GM21515 (cell line): ENCODE measurements at regions not wholly inside any gene's neighbourhood (a gene's known extent, or its start where the extent isn't known, plus 50 kb on each side); places are given as distances from the start of the nearest gene placed in this dataset.
A peak's percentile ranks its signal among the peaks of the same experiment; 100 is the strongest.

ENCODE experiments used
- ATAC-seq: cut with Tn5 transposase; IDR thresholded peaks from one replicate; pipeline ENCODE4 v1.9.1; 2021; ENCODE audit not compliant: unreplicated experiment

- ATAC-seq: no peak
Measured at GRCh38 chr6:51382847-51383246, 564.2 kb downstream of the TFAP2B start.

DNA sequence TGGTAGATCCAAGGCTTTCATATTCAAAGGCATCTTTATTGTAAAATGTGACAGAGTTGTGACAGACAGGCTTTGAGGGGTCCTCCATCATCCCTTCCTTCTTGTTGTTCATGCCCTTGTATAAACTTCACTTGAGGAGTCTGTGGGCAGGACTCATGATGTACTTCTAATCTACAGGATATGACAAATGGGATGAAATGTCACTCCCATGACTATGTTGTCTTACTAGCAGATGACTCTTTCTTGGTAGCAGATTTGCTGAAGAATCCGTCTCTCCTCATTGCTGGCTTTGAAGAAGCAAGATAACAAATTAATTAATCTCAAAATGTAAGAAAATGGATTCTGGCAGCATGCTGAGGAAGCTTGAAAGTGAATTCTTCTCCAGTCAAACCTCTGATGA, 566.1 kb downstream of the TFAP2B start:
- ATAC-seq: no peak

GRCh38 chr6:51386347-51386836, 567.7 kb downstream of the TFAP2B start:
- ATAC-seq: no peak

DNA sequence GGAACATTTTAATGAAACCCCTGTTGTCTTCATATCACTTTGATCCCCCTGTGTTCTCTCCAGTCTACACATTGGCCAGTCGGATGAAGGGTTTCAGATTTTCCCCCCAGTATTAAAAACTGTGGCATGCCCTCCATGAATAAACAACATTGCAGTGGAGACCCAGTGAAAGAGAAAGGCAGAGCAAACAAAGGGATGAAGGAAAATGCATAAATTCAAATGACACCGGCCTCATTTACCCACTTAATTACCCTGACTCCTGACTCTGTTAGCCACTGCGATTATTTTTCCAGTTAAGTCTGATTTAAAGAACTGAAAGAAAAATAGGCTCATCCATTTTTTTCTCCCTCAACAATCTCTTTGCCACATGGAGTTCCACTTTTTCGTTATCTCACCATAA, 569.2 kb downstream of the TFAP2B start:
- no peak for ATAC-seq

- ATAC-seq: no peak
Measured at GRCh38 chr6:51394061-51394460, 575.4 kb downstream of the TFAP2B start.

- no peak for ATAC-seq
Measured at GRCh38 chr6:51396583-51396982, 577.9 kb downstream of the TFAP2B start.

DNA sequence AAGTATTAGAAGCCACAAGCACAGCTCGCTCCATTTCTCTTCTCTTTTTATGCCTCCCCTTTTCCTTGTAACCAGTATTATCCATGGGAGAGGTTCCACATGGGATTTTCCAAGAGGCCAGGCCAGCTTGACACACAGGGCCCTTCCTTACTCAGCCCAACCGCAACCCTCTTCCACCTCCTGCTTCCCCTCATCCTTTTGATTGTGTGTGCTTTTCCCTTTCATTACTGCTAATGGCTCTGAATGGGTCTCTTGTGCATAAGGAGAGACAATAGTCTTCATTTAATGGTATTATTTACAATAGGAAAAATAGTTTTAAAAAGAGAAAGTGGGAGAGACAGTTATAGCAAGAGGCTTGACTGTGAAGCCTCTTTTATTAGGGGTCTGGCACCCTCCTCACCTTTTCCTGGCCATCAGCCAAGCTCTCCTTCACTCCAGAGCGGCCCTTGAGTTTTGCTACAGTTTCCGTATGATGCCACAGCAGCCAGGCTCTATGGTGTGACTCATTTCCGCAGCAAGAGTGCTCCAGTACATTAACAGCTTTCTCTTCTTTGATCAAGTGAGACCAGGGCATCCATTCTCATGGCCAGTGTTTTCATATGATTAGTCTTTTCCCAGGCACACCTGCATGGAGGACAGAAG, 579.5 kb downstream of the TFAP2B start:
- no peak for ATAC-seq

- no peak for ATAC-seq
Measured at GRCh38 chr6:51398793-51399192, 580.1 kb downstream of the TFAP2B start.

DNA sequence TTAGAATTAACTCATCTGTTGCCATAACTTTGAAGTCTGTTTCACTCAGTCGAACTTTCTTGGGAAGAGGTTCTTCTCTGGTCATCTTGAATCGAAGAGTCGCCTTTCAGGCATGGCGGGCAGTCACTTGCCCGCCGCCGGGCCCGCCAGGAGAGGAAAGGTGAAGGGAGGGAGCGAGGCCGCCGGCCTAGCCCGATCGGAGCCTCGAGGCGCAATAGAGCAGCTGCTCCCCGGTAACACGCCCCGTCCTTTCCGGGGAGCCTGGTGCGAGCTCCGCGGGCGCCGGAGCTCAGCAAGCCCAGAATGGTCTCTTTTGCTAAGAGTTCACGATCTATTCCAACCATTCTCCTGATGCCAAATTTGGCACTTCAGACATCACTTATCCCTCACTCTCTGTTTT, 591.8 kb downstream of the TFAP2B start:
- ATAC-seq: no peak

GRCh38 chr6:51411496-51412125, 592.9 kb downstream of the TFAP2B start:
- ATAC-seq: no peak

GRCh38 chr6:51414361-51414760, 595.7 kb downstream of the TFAP2B start:
- no peak for ATAC-seq

GRCh38 chr6:51415501-51415900, 596.8 kb downstream of the TFAP2B start:
- ATAC-seq: no peak

GRCh38 chr6:51429017-51429712, 610.5 kb downstream of the TFAP2B start:
- ATAC-seq: no peak

DNA sequence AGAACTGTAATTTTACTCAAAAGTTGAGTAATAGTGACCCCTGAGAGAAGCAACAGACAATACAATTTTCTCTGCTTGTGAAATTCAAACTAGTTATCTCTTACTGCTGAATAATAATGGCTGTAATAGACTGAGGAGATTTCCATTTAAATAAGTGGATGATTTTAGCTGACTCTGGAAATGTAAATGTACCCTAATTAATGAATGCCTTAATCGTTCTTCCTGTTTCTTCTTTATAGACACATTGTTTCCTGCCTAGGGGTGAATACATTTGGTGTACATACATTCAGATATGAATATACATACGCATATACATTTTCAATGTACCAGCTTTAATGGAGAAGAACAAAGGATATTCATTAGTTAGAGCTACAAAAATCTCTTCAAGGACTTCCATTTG, 611.9 kb downstream of the TFAP2B start:
- no peak for ATAC-seq

DNA sequence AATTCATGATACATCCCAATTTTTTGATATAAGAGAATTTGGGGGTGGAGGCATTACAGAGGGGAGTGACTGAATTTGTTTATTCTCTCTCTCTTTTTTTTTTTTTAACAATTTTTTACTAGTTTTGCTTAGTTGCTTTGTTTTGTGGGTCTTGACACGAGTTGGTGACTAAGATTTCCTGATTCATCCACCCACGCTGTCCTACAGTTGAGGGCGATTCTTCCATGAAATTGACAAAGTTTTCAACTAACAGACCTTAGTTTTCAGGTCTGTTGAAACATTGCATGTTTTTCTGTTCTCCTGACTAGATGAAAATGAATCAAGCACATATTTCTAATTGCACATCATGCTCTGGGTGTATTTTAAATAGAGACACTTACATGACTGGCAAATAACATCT, 613.8 kb downstream of the TFAP2B start:
- ATAC-seq: no peak

- no peak for ATAC-seq
Measured at GRCh38 chr6:51450248-51450957, 631.7 kb downstream of the TFAP2B start.

DNA sequence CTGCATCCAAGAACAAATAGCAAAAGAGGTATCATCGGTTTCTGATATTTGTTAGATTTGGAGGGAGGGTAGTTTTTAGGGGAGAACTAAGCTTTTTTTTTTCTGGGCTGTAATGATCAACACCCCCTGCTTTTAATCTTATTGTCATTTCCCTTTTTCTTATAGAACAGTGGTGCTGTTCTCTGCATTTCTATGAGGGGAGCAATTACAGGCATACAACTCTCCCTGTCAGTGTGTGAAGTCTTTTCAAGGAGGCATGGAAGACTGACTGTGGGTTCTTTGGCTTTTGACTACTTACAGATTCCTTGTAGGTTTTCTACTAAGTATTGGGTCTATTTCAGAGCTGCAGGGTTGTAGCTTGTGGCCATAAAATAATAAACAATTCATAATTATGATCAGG, 632.3 kb downstream of the TFAP2B start:
- ATAC-seq: no peak

DNA sequence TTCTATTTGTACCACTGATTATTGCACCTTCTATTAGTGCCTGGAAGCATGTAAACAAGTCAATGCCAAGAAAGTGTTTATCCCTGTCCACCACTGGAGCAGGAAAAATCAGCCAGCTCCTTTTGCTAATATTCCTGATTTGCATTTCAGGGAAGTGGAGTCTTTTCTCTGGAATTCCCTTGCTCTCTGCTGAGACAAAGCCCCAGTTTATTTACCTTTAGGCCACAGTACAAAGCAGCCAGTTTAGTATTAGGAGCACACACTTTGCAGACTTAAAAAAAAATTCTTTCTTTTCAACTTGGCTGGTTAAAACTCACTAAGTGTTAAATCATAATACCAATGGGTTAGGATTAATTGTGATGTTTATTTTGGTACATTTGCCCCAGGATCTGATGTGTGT, 631.1 kb downstream of the PKHD1 start:
- no peak for ATAC-seq

DNA sequence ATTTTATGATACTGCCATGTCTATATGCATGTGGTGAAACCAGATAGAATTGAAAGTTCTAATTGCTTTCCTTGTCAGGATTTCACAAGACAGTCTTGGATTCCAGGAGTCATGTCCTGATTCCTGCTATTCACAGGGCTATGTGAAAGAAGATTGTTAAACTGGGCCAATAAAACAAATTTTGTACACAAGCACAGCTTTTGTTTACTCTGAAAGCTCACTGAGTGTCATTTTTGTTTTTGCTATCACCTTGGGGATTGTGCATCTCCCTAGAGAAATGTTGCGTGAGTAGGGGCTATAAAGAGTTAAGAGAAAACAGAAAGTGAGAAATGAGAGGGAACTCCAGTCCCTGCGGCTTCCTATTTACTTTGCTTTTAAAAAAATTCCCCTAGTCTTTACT, 627.5 kb downstream of the PKHD1 start:
- ATAC-seq: peak; percentile 91

DNA sequence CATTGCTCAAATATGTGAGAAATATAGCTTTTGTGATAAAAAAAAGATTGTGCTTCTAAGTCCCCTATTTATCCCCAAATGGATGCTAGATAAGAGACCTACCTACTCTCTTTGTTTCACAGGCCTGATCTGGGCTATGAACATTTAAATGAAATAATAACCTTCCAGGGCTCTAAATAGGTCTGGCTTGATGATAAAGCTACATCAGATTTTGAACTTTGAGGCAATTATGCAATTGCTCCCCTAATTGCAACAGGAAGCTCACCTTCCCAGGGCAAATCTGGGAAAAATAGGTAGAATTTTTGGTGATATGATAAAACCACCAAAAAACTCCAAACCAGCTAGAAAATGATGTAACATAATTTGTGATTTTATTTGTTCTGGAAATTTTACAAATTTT, 624.5 kb downstream of the PKHD1 start:
- ATAC-seq: no peak

DNA sequence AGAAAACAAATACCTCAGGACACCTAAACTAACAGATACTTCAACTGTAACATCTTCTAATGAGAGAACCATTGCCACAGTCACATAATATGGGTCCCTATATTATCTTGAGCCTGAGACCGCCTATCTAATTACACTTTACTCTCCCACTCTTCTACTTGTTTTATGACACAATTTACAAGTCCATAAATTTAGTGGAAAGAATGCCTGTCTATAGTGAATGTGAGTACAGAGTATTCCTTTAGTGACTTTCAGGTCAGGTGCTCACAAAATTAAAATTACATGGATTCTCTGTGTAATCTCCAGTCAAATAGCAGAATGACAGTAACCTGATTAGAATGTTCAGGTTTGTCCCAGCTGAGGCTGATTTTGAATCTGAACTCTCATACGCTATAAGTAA, 624.1 kb downstream of the PKHD1 start:
- no peak for ATAC-seq

DNA sequence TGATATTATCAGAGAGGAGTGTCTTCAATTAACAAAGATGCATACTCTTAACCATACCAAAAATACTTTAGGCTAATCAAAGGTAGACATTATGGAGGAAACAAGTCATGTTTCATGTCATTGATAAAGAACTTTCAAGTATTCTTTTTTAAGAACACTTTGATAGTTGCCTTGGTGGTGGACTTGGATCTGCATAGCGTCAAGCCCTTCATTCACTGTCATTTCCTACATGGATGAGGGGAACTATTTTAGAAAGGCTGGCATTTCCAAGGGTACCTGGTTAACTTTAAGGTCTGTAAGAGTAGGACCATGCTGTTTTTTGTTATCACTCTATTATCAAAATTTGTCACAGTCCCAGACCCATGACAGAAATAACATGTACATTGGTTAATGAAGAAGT, 622.5 kb downstream of the PKHD1 start:
- no peak for ATAC-seq
